C4-2B (cell line): ENCODE measurements at regions not wholly inside any gene's neighbourhood (a gene's known extent, or its start where the extent isn't known, plus 50 kb on each side); places are given as distances from the start of the nearest gene placed in this dataset.

Source experiments
- ZFX ChIP-seq: fragments of 450-650 bp; IDR thresholded peaks from 2 replicates; pipeline ENCODE4 v1.6.1; 2017
- TF ChIP-seq, protein P1 (sequence below): fragments of 450-650 bp; conservative IDR thresholded peaks from 2 replicates; pipeline ENCODE4 v1.5.1; 2017; ENCODE audit warnings: mild to moderate bottlenecking

DNA sequence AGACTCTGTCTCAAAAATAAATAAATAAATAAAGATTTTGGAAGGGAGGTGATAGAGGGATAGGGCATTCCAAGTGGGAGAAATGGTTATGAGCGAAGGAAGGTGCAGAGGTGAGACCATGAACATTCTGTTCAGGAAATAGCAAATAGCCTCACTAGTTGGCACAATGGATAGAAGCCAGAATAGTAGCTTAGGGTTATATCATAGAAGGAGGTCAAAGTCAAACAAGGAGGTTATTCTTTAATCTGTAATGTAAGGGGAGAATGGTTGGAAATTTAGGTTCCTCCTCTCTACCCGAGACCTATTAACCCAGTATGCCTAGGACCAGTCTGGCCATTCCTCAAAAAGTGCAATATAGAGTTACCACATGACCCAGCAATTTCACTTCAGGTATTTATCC is 275.8 kb downstream of the MN1 start:
- TF ChIP-seq, protein P1, sequence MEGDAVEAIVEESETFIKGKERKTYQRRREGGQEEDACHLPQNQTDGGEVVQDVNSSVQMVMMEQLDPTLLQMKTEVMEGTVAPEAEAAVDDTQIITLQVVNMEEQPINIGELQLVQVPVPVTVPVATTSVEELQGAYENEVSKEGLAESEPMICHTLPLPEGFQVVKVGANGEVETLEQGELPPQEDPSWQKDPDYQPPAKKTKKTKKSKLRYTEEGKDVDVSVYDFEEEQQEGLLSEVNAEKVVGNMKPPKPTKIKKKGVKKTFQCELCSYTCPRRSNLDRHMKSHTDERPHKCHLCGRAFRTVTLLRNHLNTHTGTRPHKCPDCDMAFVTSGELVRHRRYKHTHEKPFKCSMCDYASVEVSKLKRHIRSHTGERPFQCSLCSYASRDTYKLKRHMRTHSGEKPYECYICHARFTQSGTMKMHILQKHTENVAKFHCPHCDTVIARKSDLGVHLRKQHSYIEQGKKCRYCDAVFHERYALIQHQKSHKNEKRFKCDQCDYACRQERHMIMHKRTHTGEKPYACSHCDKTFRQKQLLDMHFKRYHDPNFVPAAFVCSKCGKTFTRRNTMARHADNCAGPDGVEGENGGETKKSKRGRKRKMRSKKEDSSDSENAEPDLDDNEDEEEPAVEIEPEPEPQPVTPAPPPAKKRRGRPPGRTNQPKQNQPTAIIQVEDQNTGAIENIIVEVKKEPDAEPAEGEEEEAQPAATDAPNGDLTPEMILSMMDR = no peak
- TF ChIP-seq ZFX = no peak
